ENCODE measurements at regions not wholly inside any gene's neighbourhood (a gene's known extent, or its start where the extent isn't known, plus 50 kb on each side); places are given as distances from the start of the nearest gene placed in this dataset.

GRCh38 chr7:27386581-27386980 is 144.0 kb downstream of the EVX1 start:
- no peak overlapping the region for H3K4me3 ChIP-seq (ENCODE audit: low read length)
- no peaks in the 10 kb centered on the region for H3K4me1 ChIP-seq (ENCODE audit: control insufficient read depth, insufficient read depth, low read length)
- H3K27me3 ChIP-seq (ENCODE audit: control insufficient read depth, insufficient read depth, low read length, poor library complexity, severe bottlenecking): no peaks in the 10 kb centered on the region
- no peak overlapping the region for H3K27ac ChIP-seq (ENCODE audit: low read depth, low read length)
- no peaks in the 10 kb centered on the region for H3K9me3 ChIP-seq (ENCODE audit: control insufficient read depth, low read length)
- no peak for DNase-seq
- H3K4me3 Mint-ChIP-seq: no peak overlapping the region
- no peaks in the 10 kb centered on the region for H3K36me3 Mint-ChIP-seq (ENCODE audit: low read depth)
- H3K9ac ChIP-seq (ENCODE audit: extremely low read depth, low read length, poor library complexity, severe bottlenecking): no peak overlapping the region
- TF ChIP-seq, protein P1, sequence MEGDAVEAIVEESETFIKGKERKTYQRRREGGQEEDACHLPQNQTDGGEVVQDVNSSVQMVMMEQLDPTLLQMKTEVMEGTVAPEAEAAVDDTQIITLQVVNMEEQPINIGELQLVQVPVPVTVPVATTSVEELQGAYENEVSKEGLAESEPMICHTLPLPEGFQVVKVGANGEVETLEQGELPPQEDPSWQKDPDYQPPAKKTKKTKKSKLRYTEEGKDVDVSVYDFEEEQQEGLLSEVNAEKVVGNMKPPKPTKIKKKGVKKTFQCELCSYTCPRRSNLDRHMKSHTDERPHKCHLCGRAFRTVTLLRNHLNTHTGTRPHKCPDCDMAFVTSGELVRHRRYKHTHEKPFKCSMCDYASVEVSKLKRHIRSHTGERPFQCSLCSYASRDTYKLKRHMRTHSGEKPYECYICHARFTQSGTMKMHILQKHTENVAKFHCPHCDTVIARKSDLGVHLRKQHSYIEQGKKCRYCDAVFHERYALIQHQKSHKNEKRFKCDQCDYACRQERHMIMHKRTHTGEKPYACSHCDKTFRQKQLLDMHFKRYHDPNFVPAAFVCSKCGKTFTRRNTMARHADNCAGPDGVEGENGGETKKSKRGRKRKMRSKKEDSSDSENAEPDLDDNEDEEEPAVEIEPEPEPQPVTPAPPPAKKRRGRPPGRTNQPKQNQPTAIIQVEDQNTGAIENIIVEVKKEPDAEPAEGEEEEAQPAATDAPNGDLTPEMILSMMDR (conservative IDR thresholded peaks at IDR 0.05): no peak
- 90% methylated on average over 3 to 6 of the region's 6 CpGs for WGBS, 2 experiments (ENCODE audit: insufficient coverage in 1 of 2, insufficient read length in 1 of 2)
- no peak overlapping the region for H3K27ac Mint-ChIP-seq
- H3K36me3 ChIP-seq (ENCODE audit: control insufficient read depth, insufficient read depth, low read length): no peaks in the 10 kb centered on the region
- no peaks in the 10 kb centered on the region for H3K9me3 Mint-ChIP-seq
- peaks cover 2% of the 10 kb centered on the region for H3K27me3 Mint-ChIP-seq (ENCODE audit: insufficient read depth)
- H3K4me1 Mint-ChIP-seq: no peaks in the 10 kb centered on the region

DNA sequence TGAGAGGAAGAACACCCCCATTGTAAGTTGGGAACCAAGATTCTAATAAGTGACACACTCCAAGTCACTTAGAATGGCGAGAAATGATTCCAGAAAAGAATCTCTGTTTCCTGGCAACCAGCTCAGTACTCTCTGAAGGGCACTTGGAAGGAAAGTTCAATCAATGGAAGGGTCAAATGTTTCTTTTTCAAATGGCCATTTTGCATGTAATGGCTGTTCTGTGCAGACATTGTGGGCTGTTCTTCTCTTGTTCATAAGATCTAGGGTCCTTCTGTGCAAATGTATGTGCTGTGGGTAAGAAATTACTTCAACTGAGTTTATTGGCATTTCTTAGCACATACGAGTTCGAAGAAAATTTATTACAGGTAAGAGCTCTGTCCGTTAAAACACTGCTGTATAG is 145.3 kb downstream of the EVX1 start:
- no peaks in the 10 kb centered on the region for H3K4me1 ChIP-seq (ENCODE audit: control insufficient read depth, insufficient read depth, low read length)
- Mint-ChIP-seq H3K27me3 (ENCODE audit: insufficient read depth) (peaks cover 2% of the 10 kb centered on the region), H3K4me1 (no peaks in the 10 kb centered on the region), H3K36me3 (ENCODE audit: low read depth) (no peaks in the 10 kb centered on the region), H3K27ac (no peak overlapping the region), H3K9me3 (no peaks in the 10 kb centered on the region), H3K4me3 (no peak overlapping the region)
- H3K27ac ChIP-seq (ENCODE audit: low read depth, low read length): no peak overlapping the region
- no peak overlapping the region for H3K4me3 ChIP-seq (ENCODE audit: low read length)
- H3K9me3 ChIP-seq (ENCODE audit: control insufficient read depth, low read length): no peaks in the 10 kb centered on the region
- TF ChIP-seq, protein P1 (conservative IDR thresholded peaks at IDR 0.05): no peak
- no peaks in the 10 kb centered on the region for H3K36me3 ChIP-seq (ENCODE audit: control insufficient read depth, insufficient read depth, low read length)
- H3K27me3 ChIP-seq (ENCODE audit: control insufficient read depth, insufficient read depth, low read length, poor library complexity, severe bottlenecking): no peaks in the 10 kb centered on the region
- WGBS, 2 experiments (ENCODE audit: insufficient coverage in 1 of 2, insufficient read length in 1 of 2): 90 to 96% methylated on average over 4 of the region's 4 CpGs
- no peak for DNase-seq
- no peak overlapping the region for H3K9ac ChIP-seq (ENCODE audit: extremely low read depth, low read length, poor library complexity, severe bottlenecking)

- Histone ChIP-seq H3K9me3 (ENCODE audit: control insufficient read depth, low read length) (no peaks in the 10 kb centered on the region), H3K9ac (ENCODE audit: extremely low read depth, low read length, poor library complexity, severe bottlenecking) (no peak overlapping the region), H3K36me3 (ENCODE audit: control insufficient read depth, insufficient read depth, low read length) (no peaks in the 10 kb centered on the region), H3K27ac (ENCODE audit: low read depth, low read length) (no peak overlapping the region), H3K27me3 (ENCODE audit: control insufficient read depth, insufficient read depth, low read length, poor library complexity, severe bottlenecking) (no peaks in the 10 kb centered on the region), H3K4me3 (ENCODE audit: low read length) (no peak overlapping the region), H3K4me1 (ENCODE audit: control insufficient read depth, insufficient read depth, low read length) (no peaks in the 10 kb centered on the region)
- TF ChIP-seq, protein P1 (conservative IDR thresholded peaks at IDR 0.05): no peak
- Mint-ChIP-seq H3K27me3 (ENCODE audit: insufficient read depth) (peaks cover 2% of the 10 kb centered on the region), H3K4me1 (no peaks in the 10 kb centered on the region), H3K27ac (no peak overlapping the region), H3K9me3 (no peaks in the 10 kb centered on the region), H3K4me3 (no peak overlapping the region), H3K36me3 (ENCODE audit: low read depth) (no peaks in the 10 kb centered on the region)
- WGBS, 2 experiments (ENCODE audit: insufficient coverage in 1 of 2, insufficient read length in 1 of 2): 92 to 97% methylated on average over 6 to 7 of the region's 7 CpGs
- no peak for DNase-seq
Observed at GRCh38 chr7:27388561-27388960, 146.0 kb downstream of the EVX1 start.

All from endodermal cell (in vitro differentiated cells).